ENCODE measurements at regions not wholly inside any gene's neighbourhood (a gene's known extent, or its start where the extent isn't known, plus 50 kb on each side); places are given as distances from the start of the nearest gene placed in this dataset.

DNA sequence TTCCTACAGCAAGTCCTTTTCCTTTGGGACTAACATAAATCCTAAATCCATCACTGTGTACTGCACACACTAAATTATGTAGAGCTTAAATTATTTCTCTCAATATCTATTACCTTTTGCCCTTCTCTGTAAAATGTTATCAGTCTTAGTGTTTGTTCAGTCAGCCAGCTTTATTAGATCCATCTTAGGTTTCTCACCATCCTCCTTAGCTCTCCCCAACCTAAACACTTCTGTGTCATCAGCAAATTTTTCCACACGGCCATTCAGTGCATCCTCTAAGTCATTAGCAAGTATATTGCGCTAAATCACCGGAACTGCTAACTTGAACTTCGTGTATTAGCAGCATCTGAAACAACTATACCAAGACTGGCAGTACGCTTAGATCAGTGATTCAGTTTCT, 142.1 kb upstream of the ZNF438 start:
- Histone ChIP-seq H3K27ac (ENCODE audit: insufficient read depth, low read depth, low read length) (no peak overlapping the region), H3K36me3 (ENCODE audit: control insufficient read depth in 2 of 2, extremely low read depth in 1 of 2, insufficient read depth in 2 of 2, low read length in 2 of 2) (no peaks in the 10 kb centered on the region), H2AFZ (ENCODE audit: low read depth, low read length) (no peak overlapping the region), H3K79me2 (ENCODE audit: control insufficient read depth, insufficient read depth, low read length) (no peaks in the 10 kb centered on the region), H3K9me1 (replicated peaks; ENCODE audit: control insufficient read depth, extremely low read depth, insufficient read depth, low read length) (no peaks in the 10 kb centered on the region), H3K4me2 (ENCODE audit: insufficient read depth, low read length) (no peak overlapping the region), H3K9ac (replicated peaks; ENCODE audit: extremely low read depth, insufficient read depth, low read length) (no peak overlapping the region), H3K27me3 (ENCODE audit: control insufficient read depth in 2 of 2, insufficient read depth in 2 of 2, low read length in 2 of 2) (no peaks in the 10 kb centered on the region), H3K4me3 (replicated peaks in 1 of 3; ENCODE audit: insufficient read depth in 1 of 3, low read depth in 1 of 3, low read length in 3 of 3) (no peak overlapping the region), H3K9me3 (replicated peaks; ENCODE audit: control insufficient read depth, insufficient read depth, low read length) (peaks cover 2% of the 10 kb centered on the region), H4K20me1 (replicated peaks; ENCODE audit: control insufficient read depth, extremely low read depth, insufficient read depth, low read length) (no peaks in the 10 kb centered on the region), H3K4me1 (ENCODE audit: control insufficient read depth, extremely low read depth, insufficient read depth, low read length) (no peaks in the 10 kb centered on the region)
- BruUV-seq (replicated peaks), result no TSS peak
- POLR2A ChIA-PET, result interaction anchor here (0.6 kb wide), 1 partner anchor 157 kb away, joined by 5 read pairs; no protein-coding TSS in a partner anchor
- CTCF ChIA-PET, result interaction anchor here (0.8 to 1.3 kb wide), 2 partner anchors 10 to 27 kb away, joined by 3 read pairs; no protein-coding TSS in a partner anchor
- intact Hi-C loops (cut with micrococcal nuclease) (no loop called here), dilution Hi-C loops (cut with MboI; ENCODE audit: extremely low pct_ligation_motif_present, low sequenced_read_pairs) (no loop called here)
- FAIRE-seq, result no peak
- DNase-seq (ENCODE audit: low read depth, low spot score), result no peak
- no peak for TF ChIP-seq MYC (IDR thresholded peaks at IDR 0.05; ENCODE audit: low read depth, low read length)
- TF ChIP-seq, protein P1, sequence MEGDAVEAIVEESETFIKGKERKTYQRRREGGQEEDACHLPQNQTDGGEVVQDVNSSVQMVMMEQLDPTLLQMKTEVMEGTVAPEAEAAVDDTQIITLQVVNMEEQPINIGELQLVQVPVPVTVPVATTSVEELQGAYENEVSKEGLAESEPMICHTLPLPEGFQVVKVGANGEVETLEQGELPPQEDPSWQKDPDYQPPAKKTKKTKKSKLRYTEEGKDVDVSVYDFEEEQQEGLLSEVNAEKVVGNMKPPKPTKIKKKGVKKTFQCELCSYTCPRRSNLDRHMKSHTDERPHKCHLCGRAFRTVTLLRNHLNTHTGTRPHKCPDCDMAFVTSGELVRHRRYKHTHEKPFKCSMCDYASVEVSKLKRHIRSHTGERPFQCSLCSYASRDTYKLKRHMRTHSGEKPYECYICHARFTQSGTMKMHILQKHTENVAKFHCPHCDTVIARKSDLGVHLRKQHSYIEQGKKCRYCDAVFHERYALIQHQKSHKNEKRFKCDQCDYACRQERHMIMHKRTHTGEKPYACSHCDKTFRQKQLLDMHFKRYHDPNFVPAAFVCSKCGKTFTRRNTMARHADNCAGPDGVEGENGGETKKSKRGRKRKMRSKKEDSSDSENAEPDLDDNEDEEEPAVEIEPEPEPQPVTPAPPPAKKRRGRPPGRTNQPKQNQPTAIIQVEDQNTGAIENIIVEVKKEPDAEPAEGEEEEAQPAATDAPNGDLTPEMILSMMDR (IDR thresholded peaks at IDR 0.05; ENCODE audit: extremely low read depth in 1 of 2, insufficient read depth in 1 of 2, low read depth in 1 of 2, low read length in 2 of 2), result no peak

DNA sequence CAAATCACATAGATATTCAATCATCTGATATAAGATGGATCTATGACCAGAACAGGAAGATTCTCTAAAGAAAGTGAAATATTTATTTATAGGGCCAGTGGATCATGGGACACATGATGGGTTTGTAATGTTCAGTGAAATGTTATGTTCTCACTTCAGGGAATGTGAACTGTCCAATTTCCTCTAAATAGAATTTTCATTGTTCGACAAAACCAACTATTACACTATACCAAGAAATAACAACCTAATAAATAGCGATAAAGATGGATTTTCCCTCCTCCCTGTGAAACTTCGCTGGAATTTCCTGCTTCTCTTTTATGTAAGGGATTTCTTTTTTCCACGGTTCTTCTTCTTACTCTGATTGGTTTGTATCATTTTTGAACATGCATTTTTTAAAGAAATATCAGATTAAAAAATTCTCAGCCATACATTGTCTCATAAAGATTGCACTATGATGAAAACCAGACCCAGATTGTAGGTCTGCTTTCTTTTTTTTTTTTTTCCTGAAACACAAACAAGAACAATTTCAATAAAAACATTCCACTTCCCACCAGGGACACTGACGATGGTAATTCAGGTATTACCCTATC, 139.8 kb upstream of the ZEB1 start:
- dilution Hi-C loops (cut with MboI; ENCODE audit: extremely low pct_ligation_motif_present, low sequenced_read_pairs), result no loop called here
- intact Hi-C loops (cut with micrococcal nuclease), result no loop called here

More for the DNA sequence above, 139.8 kb upstream of the ZEB1 start:
- FAIRE-seq (no peak), DNase-seq (ENCODE audit: low read depth, low spot score) (peak; percentile 20)
- Histone ChIP-seq H3K9ac (replicated peaks; ENCODE audit: extremely low read depth, insufficient read depth, low read length) (no peak overlapping the region), H3K4me2 (ENCODE audit: insufficient read depth, low read length) (no peak overlapping the region), H3K36me3 (ENCODE audit: control insufficient read depth in 2 of 2, extremely low read depth in 1 of 2, insufficient read depth in 2 of 2, low read length in 2 of 2) (no peaks in the 10 kb centered on the region), H3K27me3 (ENCODE audit: control insufficient read depth in 2 of 2, insufficient read depth in 2 of 2, low read length in 2 of 2) (no peaks in the 10 kb centered on the region), H3K9me3 (replicated peaks; ENCODE audit: control insufficient read depth, insufficient read depth, low read length) (peaks cover 2% of the 10 kb centered on the region), H4K20me1 (replicated peaks; ENCODE audit: control insufficient read depth, extremely low read depth, insufficient read depth, low read length) (no peaks in the 10 kb centered on the region), H3K4me3 (replicated peaks in 1 of 3; ENCODE audit: insufficient read depth in 1 of 3, low read depth in 1 of 3, low read length in 3 of 3) (no peak overlapping the region), H2AFZ (ENCODE audit: low read depth, low read length) (no peak overlapping the region), H3K4me1 (ENCODE audit: control insufficient read depth, extremely low read depth, insufficient read depth, low read length) (no peaks in the 10 kb centered on the region), H3K27ac (ENCODE audit: insufficient read depth, low read depth, low read length) (no peak overlapping the region), H3K9me1 (replicated peaks; ENCODE audit: control insufficient read depth, extremely low read depth, insufficient read depth, low read length) (no peaks in the 10 kb centered on the region), H3K79me2 (ENCODE audit: control insufficient read depth, insufficient read depth, low read length) (no peaks in the 10 kb centered on the region)
- CTCF ChIA-PET, result no interaction called here
- POLR2A ChIA-PET, result no interaction called here
- BruUV-seq (replicated peaks), result no TSS peak
- TF ChIP-seq POLR2A (IDR thresholded peaks at IDR 0.05; ENCODE audit: low read depth, low read length), result no peak
- TF ChIP-seq EZH2 (IDR thresholded peaks at IDR 0.05; ENCODE audit: borderline replicate concordance, low read depth, low read length, severe bottlenecking), result no peak
- TF ChIP-seq POLR2AphosphoS5 (IDR thresholded peaks at IDR 0.05; ENCODE audit: insufficient read depth, low read depth, low read length), result no peak
- no peak for TF ChIP-seq MYC (IDR thresholded peaks at IDR 0.05; ENCODE audit: low read depth, low read length)
- TF ChIP-seq FOS (IDR thresholded peaks at IDR 0.05; ENCODE audit: borderline replicate concordance, insufficient read depth, low read length), result no peak
- no peak for TF ChIP-seq JUN (IDR thresholded peaks at IDR 0.05; ENCODE audit: borderline replicate concordance, insufficient read depth, insufficient read length, low read depth)
- TF ChIP-seq, protein P1 (IDR thresholded peaks at IDR 0.05; ENCODE audit: extremely low read depth in 1 of 2, insufficient read depth in 1 of 2, low read depth in 1 of 2, low read length in 2 of 2), result no peak
- no peak for TF ChIP-seq GATA2 (IDR thresholded peaks at IDR 0.05; ENCODE audit: insufficient read depth, insufficient read length, low read depth, low read length)
- TF ChIP-seq, protein P2, sequence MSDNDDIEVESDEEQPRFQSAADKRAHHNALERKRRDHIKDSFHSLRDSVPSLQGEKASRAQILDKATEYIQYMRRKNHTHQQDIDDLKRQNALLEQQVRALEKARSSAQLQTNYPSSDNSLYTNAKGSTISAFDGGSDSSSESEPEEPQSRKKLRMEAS (IDR thresholded peaks at IDR 0.05; ENCODE audit: insufficient read depth, insufficient read length), result no peak
